ENCODE measurements at regions not wholly inside any gene's neighbourhood (a gene's known extent, or its start where the extent isn't known, plus 50 kb on each side); places are given as distances from the start of the nearest gene placed in this dataset.
A peak's percentile ranks its signal among the peaks of the same experiment; 100 is the strongest.

- H4K20me1 ChIP-seq (ENCODE audit: insufficient read depth, low read length) = no peaks in the 10 kb centered on the region
- ChIA-PET CTCF (ENCODE audit: low intra/inter-chr PET ratio, low total read pairs) (no interaction called here), POLR2A (interaction anchor here (1.4 kb wide), 1 partner anchor 43 kb away, joined by 3 read pairs; no protein-coding TSS in a partner anchor)
- peak; percentile 6 for DNase-seq (ENCODE audit: low spot score)
- H3K27me3 ChIP-seq (ENCODE audit: control insufficient read depth in 1 of 2, insufficient read depth in 2 of 2, low read length in 2 of 2) = no peaks in the 10 kb centered on the region
- H3K36me3 ChIP-seq (replicated peaks in 1 of 2; ENCODE audit: control insufficient read depth in 1 of 2, insufficient read depth in 2 of 2, low read length in 2 of 2) = no peaks in the 10 kb centered on the region
- in situ Hi-C loops (cut with HindIII; ENCODE audit: extremely low pct_ligation_motif_present, low pct_unique_long_range_greater_than_20kb) (no loop called here), intact Hi-C loops (cut with micrococcal nuclease; ENCODE audit: unreplicated experiment) (no loop called here)
- H3K79me2 ChIP-seq (ENCODE audit: insufficient read depth, low read length) = no peaks in the 10 kb centered on the region
- TF ChIP-seq SOX6 (IDR thresholded peaks at IDR 0.05) (no peak), SOX6 (CRISPR knock-in tag; IDR thresholded peaks at IDR 0.05) (peak; percentile 26; the same call in 1 of the 2 replicates), FOXA1 (IDR thresholded peaks at IDR 0.05) (no peak), FOXA1 (CRISPR knock-in tag; IDR thresholded peaks at IDR 0.05) (0 out of 2 replicates have a peak, but pooled peaks have one; percentile 5), REST (IDR thresholded peaks at IDR 0.05; ENCODE audit: borderline replicate concordance in 1 of 2, low read depth in 1 of 2, low read length in 2 of 2) (no peak), ZNF670 (CRISPR knock-in tag; IDR thresholded peaks at IDR 0.05; ENCODE audit: borderline replicate concordance) (0 out of 2 replicates have a peak, but pooled peaks have one; percentile 45), YEATS4 (CRISPR knock-in tag; IDR thresholded peaks at IDR 0.05; ENCODE audit: borderline replicate concordance) (no peak), IRF1 (CRISPR knock-in tag; IDR thresholded peaks at IDR 0.05; ENCODE audit: low read depth) (no peak)
- H3K9me3 ChIP-seq (ENCODE audit: low read length) = no peaks in the 10 kb centered on the region
- WGBS (ENCODE audit: low lambda C conversion rate) = 50% methylated on average over 4 of the region's 4 CpGs
- no peak overlapping the region for H3K4me2 ChIP-seq (ENCODE audit: low read depth, low read length)
- peak; percentile 25; the same call in 1 of the 3 replicates for ATAC-seq
- no TSS peak for BruUV-seq (replicated peaks)
- H2AFZ ChIP-seq (ENCODE audit: low read length) = no peak overlapping the region
- H3K27ac ChIP-seq (ENCODE audit: extremely low read length, insufficient read depth, low read length) = no peak overlapping the region
- no peak overlapping the region for H3K9ac ChIP-seq (ENCODE audit: insufficient read depth, low read depth, low read length)
- peaks cover 18% of the 10 kb centered on the region for H3K4me1 ChIP-seq (ENCODE audit: insufficient read depth, low read length)
- no peak overlapping the region for H3K4me3 ChIP-seq (replicated peaks in 1 of 3; ENCODE audit: insufficient read depth in 1 of 3, low read depth in 2 of 3, low read length in 3 of 3)
- FAIRE-seq = no peak
These were observed 328.5 kb upstream of the USP25 start for GRCh38 chr21:15401331-15401730.
